Left lobe of liver (tissue), 2 donors: ENCODE measurements at regions not wholly inside any gene's neighbourhood (a gene's known extent, or its start where the extent isn't known, plus 50 kb on each side); places are given as distances from the start of the nearest gene placed in this dataset.
"Not testable (repeated sequence)": the region's sequence is repeated elsewhere in the genome, so short reads cannot be mapped to it uniquely, and the experiment has no call there.

Experiments used
- ATAC-seq: fragments of 200-7000 bp; cut with Tn5 transposase; one replicate; pipeline ENCODE4 v1.9.1; 2020; ENCODE audit warnings: mild to moderate bottlenecking, moderate library complexity
- DNase-seq: peaks from one replicate; pipeline ENCODE4 v3.0.0-alpha.2; 2020; ENCODE audit warnings: low spot score
- donor health status: DM: no; HTN: no; CAD: no; lungs with moderate emphysema.
- donor health status: DM: no; HTN: yes; CAD: no.

GRCh38 chr5:167851416-167851815 is 440.0 kb upstream of the WWC1 start:
- no peak for DNase-seq
- no peak for ATAC-seq

DNA sequence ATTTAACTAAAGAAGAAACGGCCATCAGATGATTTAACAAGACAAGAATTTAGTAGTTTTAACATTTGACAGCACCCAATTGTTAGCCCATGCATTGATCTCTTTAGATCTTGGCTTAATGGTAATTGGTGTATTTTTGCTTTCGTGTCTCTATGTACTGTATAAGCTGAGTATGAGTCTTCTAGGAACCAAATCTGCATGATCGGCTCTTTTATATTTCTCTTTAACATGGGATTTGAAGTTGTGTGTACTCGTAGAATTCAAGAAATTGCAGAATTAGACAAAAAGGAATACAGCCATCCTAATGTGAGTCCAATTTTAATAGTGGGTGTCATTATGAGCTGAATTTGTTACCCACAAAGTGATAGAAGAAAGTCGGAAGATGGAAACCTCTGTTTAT is 438.9 kb upstream of the WWC1 start:
- ATAC-seq = no peak
- no peak for DNase-seq

- ATAC-seq (no peak), DNase-seq (no peak)
These were observed 438.0 kb upstream of the WWC1 start for GRCh38 chr5:167853421-167853820.

- DNase-seq (no peak), ATAC-seq (no peak)
These were observed 435.6 kb upstream of the WWC1 start for GRCh38 chr5:167855818-167856217.

DNA sequence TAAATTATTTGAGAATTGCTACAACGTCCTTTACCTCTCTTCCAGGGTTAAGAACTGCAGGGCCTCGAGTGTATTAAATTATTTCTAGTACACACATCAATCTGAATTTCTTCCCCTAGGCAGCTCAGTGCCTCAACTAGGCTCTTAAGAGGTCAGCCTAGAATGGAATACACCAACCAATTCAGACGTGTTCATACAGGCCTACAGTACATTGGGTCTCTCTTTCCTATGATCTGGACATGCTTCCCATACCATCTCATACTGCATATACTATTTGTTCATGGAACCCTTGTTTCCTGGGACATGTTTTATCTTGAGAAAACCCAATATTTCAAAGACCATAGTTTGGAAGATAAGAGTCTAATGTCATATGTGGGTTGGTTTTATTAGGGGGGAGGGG is 434.1 kb upstream of the WWC1 start:
- no peak for ATAC-seq
- DNase-seq = no peak

GRCh38 chr5:167858186-167858855 is 433.1 kb upstream of the WWC1 start:
- DNase-seq, ATAC-seq: not testable (repeated sequence)

GRCh38 chr5:167861129-167861927 is 430.1 kb upstream of the WWC1 start:
- DNase-seq = no peak
- no peak for ATAC-seq

DNA sequence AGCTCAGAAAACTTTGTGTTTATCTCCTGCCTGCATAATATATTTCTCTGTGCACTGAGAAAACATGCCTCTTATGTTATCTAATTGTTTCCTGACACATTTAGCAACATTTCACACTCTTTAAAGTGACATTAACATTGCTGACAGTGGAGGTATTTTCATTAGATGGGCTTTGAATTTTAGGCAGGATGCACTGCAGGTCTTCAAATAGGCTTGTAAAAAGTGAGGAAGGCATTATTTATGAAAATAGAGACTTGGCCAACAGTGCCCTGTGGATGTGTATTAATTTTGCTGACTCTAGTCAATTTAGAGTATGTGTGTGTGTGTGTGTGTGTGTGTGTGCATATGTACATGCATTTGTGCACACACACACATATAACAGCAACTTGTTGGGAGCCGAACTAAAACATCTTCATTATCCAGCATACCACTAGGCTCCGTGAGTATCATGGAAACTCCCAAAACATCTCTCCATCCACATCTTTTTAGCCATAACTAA is 429.5 kb upstream of the WWC1 start:
- ATAC-seq (no peak), DNase-seq (no peak)

DNA sequence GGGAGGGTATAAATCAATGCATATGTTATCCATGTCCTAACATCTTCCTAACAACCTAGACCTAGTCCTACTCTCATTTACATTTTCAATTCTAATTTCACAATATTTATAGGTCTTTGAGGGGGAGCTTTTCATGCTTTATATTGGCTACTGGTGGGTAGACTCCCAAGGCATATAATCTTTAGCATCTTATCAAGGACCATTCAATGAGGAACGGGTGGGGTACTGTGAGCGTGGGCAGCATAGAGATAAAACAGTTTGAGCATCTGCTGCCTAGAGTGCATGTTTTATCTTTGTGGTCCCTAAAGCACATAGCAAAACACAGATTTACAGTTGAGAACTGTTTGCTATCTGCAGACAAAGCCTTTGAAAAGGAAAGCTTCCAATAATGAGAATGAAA is 427.6 kb upstream of the WWC1 start:
- DNase-seq (no peak), ATAC-seq (no peak)

- DNase-seq (no peak), ATAC-seq (no peak)
These were observed 426.6 kb upstream of the WWC1 start for GRCh38 chr5:167864801-167865200.

GRCh38 chr5:167866797-167867196 is 424.6 kb upstream of the WWC1 start:
- DNase-seq = no peak
- no peak for ATAC-seq

GRCh38 chr5:167867281-167867680 is 424.2 kb upstream of the WWC1 start:
- no peak for DNase-seq
- no peak for ATAC-seq

DNA sequence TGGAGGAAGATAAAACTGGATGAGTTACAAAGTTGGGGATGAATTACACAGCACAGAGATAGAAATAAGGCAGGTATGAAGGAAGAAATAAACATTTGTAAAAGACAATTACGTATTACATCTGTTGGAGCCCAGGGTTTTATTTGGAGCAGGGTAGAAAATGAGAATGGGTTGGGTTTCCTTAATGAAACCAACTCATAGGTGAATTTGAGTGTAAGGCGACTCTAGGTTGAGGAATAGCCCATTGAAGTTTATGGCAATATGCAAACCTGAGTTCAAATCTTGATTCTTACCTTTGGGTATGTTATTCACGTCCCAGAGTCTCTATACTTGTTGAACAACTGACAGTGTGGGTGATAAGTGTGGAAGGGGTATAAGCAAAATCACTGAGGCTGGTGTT is 422.3 kb upstream of the WWC1 start:
- DNase-seq = no peak
- no peak for ATAC-seq

DNA sequence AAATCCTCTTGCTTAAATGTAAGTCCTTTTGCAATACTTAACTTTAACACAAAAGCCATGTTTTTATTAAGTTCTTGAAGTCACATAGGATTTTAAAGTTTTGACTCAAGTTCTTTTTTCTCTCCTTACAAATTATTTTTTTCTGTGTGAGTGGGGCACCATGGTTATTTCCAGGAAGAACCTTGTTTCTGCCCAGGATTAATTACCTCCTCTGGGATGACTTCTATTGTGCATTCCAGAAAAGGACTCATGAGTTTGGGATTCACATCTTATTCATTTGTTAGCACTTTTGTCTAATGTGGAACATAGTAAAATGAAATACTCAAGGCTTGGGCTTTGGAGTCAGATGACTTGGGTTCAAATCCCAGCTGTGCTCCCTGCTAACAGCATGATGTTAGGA is 421.4 kb upstream of the WWC1 start:
- no peak for DNase-seq

DNA sequence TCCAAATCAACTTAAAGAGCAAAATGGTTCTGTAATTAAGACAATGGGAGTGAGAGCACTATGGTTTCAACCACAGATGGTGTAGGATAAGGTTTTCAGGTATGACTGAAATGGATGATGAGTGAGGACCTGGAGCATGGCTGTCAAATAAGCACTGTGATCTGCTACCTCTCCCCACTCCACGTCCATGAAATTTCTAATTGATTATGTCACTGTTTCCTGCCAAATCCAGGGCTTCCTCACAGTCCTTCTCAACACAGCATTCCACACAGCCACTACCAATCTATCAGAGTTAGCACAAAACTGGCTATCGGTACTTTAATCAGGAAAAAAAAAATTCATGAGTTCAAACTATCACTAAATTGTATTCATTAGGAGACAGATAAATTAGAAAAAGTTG is 420.4 kb upstream of the WWC1 start:
- DNase-seq = no peak
- no peak for ATAC-seq

More for the DNA sequence above, 421.4 kb upstream of the WWC1 start:
- no peak for ATAC-seq

GRCh38 chr5:167872791-167873190 is 418.7 kb upstream of the WWC1 start:
- no peak for DNase-seq

DNA sequence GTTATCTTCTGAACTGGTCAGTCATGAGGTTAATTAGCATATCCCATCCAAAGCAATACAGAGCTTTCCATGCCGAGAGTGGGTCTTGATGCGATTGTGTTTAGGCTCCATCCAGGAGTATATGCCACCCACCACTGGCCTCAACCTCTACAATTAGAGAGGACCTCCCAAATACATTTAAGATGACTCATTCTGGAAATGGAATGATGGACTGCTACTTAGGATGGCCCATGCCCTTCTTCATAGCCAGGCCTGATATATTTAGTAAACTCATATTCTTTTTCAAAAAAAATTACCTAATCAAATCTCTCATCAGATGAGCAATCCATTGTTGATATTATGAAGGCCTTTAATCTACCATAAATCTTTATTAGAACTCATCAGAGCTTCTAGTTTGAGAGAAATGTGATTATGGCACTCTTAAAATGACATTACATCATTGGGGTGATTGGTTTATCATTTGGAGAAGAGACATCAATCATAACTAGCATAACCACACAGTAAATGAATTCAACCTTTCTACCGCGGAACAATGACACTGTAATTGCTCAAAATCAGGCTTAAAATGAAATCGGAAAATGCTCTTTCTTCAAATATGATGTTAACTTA is 414.2 kb upstream of the WWC1 start:
- DNase-seq = no peak
- no peak for ATAC-seq

More at GRCh38 chr5:167872791-167873190, 418.7 kb upstream of the WWC1 start:
- no peak for ATAC-seq

- ATAC-seq (no peak), DNase-seq (no peak)
These were observed 413.5 kb upstream of the WWC1 start for GRCh38 chr5:167877924-167878323.

GRCh38 chr5:167880420-167880819 is 411.0 kb upstream of the WWC1 start:
- ATAC-seq (no peak), DNase-seq (no peak)

GRCh38 chr5:167881041-167881440 is 410.4 kb upstream of the WWC1 start:
- ATAC-seq (no peak), DNase-seq (no peak)

DNA sequence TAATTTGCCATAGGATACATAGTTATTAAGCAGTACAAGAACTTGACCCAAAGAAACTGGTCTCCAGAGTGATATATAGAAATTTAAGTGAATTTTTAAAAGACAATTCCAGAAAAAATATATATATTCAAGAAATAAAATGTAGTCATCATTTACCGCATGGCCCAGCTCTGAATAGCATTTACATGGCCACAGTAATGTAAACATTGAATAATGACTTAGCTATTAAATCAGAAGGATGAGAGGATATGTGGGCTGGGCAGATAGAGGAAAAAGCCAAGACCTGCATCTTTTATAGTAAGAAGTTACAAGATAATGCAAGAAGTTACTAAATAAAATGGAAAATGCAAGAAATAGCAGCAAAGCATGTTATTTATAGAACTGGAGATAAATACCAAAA is 405.2 kb upstream of the WWC1 start:
- ATAC-seq (no peak), DNase-seq (no peak)

DNA sequence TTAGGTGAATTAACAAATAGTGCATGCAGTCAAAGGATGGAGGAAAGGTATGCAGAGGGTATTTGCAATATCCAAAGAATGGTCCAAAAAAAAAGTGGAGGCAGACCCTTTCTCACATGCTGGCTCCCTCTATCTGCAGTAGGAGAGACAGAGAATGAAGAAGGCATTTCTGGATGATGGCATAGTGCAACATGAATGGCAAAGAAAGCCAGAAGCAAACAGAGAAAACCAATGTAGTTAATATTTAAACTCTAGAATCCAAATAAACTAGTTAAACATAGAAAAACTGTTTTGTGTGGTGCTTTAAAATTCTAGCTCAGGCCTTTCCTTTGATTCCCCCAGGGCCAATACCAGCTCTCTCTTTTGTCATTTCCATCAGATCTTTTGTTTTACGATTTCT is 403.1 kb upstream of the WWC1 start:
- ATAC-seq (peak; percentile 67), DNase-seq (no peak)
